DMS114 treated with DMSO at 0.1 percent for 48 hours (cell line): ENCODE measurements at regions not wholly inside any gene's neighbourhood (a gene's known extent, or its start where the extent isn't known, plus 50 kb on each side); places are given as distances from the start of the nearest gene placed in this dataset.

Experiments used
- DNase-seq: peaks from one replicate; lab custom pipeline; 2025; ENCODE audit not compliant: unreplicated experiment; lab: John Stamatoyannopoulos, UW

GRCh38 chr2:198259496-198259895 lies 455.1 kb downstream of the PLCL1 start:
- no peak for DNase-seq

GRCh38 chr2:198254536-198255090 lies 450.2 kb downstream of the PLCL1 start:
- no peak for DNase-seq

- DNase-seq = no peak
Observed at GRCh38 chr2:198253995-198254394, 449.6 kb downstream of the PLCL1 start.

- DNase-seq = no peak
Observed at GRCh38 chr2:198252472-198252871, 448.1 kb downstream of the PLCL1 start.

GRCh38 chr2:198242093-198242492 lies 437.7 kb downstream of the PLCL1 start:
- no peak for DNase-seq

- DNase-seq = no peak
Observed at GRCh38 chr2:198238429-198238828, 434.0 kb downstream of the PLCL1 start.

GRCh38 chr2:198236338-198236737 lies 431.9 kb downstream of the PLCL1 start:
- no peak for DNase-seq

- no peak for DNase-seq
Observed at GRCh38 chr2:198232281-198232680, 427.9 kb downstream of the PLCL1 start.

GRCh38 chr2:198231562-198231961 lies 427.2 kb downstream of the PLCL1 start:
- no peak for DNase-seq

- no peak for DNase-seq
Observed at GRCh38 chr2:198220763-198221610, 416.6 kb downstream of the PLCL1 start.

GRCh38 chr2:198219292-198219691 lies 414.9 kb downstream of the PLCL1 start:
- no peak for DNase-seq

- DNase-seq = no peak
Observed at GRCh38 chr2:198214114-198214596, 409.8 kb downstream of the PLCL1 start.

GRCh38 chr2:198213253-198213652 lies 408.9 kb downstream of the PLCL1 start:
- DNase-seq = no peak

GRCh38 chr2:198211706-198212105 lies 407.3 kb downstream of the PLCL1 start:
- no peak for DNase-seq

- no peak for DNase-seq
Observed at GRCh38 chr2:198203336-198204069, 399.1 kb downstream of the PLCL1 start.
